ENCODE measurements at regions not wholly inside any gene's neighbourhood (a gene's known extent, or its start where the extent isn't known, plus 50 kb on each side); places are given as distances from the start of the nearest gene placed in this dataset.

GRCh38 chr6:128826606-128827005, 56.3 kb upstream of the LAMA2 start:
- no peak for TF ChIP-seq TAF1 (IDR thresholded peaks at IDR 0.05; ENCODE audit: borderline replicate concordance, low read depth, low read length)
- TF ChIP-seq POLR2A (IDR thresholded peaks at IDR 0.05; ENCODE audit: low read depth, low read length), result no peak
- TF ChIP-seq POLR2AphosphoS5 (IDR thresholded peaks at IDR 0.05; ENCODE audit: low read depth, low read length), result no peak
